RPMI7951 (cell line): ENCODE measurements at regions not wholly inside any gene's neighbourhood (a gene's known extent, or its start where the extent isn't known, plus 50 kb on each side); places are given as distances from the start of the nearest gene placed in this dataset.

Source experiments
- DNase-seq: peaks from one replicate; pipeline ENCODE4 v3.0.0-alpha.2; 2012; ENCODE audit warnings: low read depth

GRCh38 chr1:10897321-10897980, 101.0 kb upstream of the CASZ1 start:
- no peak for DNase-seq

- peak; percentile 92 for DNase-seq
Measured at GRCh38 chr1:10897981-10898728, 101.7 kb upstream of the CASZ1 start.

GRCh38 chr1:10898921-10899320, 102.5 kb upstream of the CASZ1 start:
- DNase-seq, result no peak

DNA sequence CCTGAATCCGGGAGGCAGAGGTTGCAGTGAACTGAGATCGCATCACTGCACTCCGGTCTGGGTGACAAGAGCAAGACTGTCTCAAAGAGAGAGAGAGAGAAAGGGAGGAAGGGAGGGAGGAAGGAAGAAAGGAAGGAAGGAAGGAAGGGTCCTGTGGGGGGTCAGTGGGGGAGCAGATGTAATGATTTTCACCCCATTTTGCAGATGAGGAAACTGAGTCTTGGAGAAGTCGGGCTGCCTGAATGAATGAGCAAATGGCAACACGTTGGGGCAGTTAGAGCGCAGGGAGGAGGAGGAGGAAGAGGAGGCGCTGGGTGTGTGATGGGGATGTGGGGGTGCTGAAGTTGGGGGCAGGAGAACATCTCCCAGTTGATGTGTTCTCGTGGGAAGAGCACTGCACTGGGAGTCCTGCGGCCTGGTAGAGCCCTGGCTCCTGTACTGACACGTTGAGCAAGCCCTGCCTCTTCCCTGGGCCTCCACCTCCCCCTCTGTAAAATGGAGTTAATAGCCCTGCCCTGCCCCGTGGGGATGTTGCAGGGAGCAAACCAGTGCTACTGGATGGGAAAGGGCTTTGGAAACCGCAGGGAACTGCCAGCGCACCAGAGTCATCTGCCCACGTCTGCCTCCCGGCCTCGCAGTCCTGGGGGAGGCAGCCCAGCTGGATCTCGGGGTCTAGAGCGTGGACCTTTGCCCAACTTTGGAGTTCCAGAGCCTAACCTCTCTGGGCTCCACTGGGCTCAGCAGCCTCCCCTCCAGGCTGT, 103.2 kb upstream of the CASZ1 start:
- peak; percentile 75 for DNase-seq

- no peak for DNase-seq
Measured at GRCh38 chr1:10900251-10900651, 103.8 kb upstream of the CASZ1 start.

GRCh38 chr1:10900691-10901090, 104.2 kb upstream of the CASZ1 start:
- DNase-seq, result peak; percentile 47

DNA sequence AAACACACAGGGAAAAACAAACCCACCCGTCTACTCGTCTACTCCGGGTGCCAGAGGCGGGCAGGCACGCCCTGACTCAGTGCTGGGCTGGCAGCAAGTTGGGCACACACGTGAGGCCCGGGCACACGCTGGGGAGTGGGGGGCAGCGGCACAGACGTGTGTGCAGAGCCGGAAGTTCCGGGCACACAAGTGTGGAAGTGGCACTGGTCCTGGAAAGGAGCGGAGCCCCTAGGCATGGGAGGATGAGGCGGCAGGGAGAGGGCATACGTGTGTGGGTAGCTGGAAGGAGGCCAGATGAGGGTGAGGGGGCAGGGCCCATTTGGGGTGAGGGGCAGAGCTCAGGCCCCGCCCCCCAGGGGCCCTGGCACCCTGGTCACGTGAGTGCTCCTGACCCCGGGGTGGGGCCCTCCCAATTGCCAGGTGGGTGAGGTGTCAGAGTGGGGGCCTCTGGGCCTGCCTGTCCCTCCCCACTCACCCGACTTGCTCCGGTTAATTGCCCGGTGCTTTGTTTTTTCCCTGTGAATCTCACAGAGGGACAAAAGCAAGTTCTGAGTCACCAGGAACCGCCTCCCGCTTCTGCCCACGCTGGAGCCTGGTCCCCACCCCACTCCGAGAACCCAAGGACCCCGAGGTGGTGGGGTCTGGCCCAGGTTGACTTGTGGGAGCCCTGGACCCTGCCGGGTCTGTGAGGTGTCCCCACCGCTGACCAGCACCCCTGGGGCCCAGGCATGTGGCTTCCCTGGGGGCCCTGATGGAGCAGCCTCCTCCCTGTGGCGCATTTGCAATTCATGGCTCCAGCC, 104.8 kb upstream of the CASZ1 start:
- peak; percentile 40 for DNase-seq

DNA sequence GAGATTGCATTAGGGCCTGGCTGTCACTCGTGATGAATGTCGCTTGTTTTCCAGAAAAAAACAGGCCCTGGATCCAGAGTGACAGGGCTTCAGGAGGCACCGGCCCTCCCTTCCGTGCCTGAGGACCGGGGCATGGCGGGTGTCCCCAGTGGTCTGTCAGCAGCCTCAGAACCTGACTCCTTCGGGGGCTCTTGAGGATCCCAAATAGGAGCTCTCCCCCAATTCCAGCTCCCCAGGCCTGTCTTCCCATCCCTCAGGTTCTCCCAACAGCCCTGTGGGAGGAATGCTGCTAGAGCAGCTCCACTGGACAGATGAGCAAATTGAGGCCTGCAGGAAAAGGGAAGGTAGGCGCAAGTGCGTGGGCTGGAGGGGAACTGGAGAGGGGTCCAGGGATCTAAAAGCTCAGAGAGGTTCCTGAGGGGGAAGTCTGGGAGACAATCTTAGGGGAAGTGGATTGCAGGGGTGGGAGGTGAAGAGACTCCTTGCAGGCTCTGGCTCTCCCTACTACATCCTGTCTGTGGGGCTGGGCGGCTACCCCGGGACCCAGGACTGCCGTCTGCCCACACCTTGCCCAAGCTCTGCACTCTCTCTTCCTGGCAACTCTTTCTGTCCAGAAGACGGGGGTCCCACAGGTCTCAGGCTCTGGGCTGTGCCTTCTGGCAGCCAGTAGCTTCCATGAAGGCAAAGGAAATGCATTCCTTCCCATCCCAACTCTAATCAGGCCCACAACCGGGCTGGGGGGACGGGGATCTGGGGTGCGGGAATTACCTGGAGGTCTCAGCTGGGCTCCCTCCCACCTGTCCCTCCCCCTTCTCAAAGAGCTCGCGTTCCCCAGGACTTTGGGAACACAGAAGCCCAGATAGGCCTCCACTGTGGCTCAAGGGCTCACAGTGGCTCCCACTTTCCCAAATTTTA, 105.7 kb upstream of the CASZ1 start:
- no peak for DNase-seq

- DNase-seq, result no peak
Measured at GRCh38 chr1:10903421-10903820, 107.0 kb upstream of the CASZ1 start.

DNA sequence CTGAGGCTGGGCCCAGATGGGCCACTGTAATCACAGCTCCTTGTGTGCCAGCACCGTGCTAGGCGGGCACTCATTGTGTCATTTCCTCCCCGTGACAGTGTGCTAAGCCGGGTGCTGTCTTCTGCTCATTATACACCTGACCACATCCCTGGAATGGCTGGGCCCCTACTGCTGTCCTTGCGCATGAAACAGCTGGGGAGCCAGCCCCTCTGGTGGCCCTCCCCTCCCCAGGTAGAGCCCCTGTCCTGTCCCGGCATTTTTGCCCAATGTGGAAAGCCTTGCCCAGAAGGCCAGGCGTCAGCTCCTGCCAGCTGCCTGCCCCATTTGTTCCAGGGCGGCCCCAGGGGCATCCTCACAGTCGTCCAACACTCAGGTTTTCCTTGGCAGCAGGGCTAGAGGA, 107.4 kb upstream of the CASZ1 start:
- DNase-seq, result no peak

DNA sequence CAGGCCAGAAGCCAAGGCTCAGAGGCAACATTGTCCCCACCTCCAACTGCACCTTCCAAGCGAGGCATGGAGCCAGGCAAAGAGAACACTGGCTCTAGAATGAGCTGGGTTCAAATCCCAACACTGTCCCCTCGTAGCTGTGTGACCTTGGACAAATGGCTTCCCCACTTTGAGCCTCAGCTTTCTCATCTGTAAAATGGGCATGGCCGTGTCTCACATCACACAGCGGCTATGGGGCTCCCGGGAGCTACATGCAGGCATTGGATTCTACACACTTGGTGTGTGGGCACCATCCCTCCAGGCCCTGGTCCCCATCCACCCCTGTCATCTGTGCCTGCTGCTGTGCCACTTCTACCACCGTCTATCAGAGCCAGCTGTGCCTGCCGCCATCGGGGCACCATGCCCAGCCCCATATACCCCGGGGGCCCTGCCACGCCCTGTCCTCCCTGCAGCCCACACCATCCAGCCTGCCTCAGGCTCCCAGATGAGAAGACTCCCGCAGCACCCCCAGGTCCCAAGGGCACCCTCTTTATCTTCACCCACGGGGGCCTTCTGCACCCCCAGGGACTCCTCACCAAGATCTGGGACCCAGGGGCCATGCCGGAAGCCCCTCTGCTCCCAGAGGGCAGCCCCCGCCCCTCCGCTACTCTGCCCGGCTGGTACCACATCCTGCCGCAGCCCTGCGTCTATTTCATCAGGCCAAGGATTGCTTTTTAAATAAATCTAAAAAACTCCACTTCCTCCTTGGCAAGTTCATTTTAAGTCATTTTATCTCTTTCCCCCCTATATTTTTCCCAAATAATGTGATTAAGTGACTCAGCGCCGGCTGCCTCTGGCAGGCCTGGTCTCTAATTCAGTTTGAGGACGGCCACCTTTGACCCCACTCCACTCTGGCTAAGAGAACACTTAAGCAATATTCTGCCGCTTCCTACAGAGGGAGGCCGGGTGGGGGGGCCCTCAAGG, 107.8 kb upstream of the TARDBP start:
- no peak for DNase-seq

DNA sequence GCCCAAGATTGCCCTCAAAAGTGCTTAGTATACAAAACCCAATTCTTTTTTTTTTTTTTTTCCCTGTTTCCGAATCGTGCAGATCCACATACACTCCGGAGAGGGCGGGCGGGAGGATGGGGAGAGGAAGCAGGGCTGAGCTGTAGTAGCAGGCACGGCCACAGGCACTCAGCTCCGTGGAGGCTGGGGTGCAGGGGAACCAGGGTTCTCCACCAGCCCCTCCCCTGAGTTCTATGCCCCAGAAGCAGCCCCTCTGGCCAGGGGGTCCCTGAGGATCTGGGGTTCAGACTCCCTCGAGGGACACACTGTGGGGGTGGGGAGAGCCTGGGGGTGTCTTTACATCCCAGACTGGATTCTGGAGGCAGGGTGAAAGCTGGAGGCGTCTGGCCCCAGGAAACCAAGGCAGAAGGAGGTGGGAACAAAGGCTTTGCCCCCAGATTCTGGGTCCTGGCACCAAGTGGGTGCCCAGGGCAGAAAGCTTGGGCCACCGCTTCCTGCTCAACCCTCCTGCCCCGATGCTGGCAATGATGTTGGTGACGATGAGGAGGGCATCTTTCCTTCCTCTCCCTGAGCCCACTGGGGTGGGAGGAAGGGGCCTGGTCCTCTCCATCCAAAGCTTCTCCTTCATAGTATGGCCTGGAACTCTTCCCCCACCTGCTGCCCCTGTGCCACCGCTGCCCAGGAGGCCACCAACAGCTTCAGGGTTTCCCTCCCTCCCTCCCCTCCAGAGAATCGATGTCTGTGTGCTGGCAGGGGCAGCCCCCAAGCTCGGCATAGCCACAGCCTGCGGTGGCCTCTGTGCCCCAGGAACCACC, 106.4 kb upstream of the TARDBP start:
- DNase-seq, result no peak

DNA sequence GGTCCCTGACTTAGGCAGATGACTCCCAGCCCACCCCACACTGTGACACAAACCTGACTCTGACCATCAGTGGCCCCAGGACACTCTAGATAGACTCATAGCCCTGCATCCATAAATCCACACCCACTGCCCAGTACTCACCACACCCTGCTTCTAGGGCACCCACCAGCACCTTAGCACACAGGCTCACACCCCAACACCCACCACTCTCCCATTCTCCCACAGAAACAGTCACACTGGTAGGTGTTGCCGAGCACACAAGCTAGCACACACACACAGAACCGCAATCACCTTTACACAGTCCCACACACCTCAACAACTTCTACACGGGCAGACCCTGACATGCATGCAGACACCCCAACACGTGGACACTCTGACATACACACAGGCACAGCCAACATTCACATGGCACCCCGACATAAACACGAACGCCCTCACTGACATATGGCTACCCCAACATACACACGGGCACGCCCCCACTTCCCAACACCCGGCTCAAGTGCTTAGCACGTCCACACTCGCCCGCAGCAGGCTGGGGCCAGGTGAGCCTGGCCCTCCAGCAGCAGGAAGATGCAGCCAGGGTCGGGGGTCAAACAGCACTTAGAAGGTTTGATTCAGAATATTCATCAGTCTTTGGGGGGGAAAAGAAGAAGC, 105.5 kb upstream of the TARDBP start:
- no peak for DNase-seq

- DNase-seq, result no peak
Measured at GRCh38 chr1:10908266-10908665, 104.2 kb upstream of the TARDBP start.

DNA sequence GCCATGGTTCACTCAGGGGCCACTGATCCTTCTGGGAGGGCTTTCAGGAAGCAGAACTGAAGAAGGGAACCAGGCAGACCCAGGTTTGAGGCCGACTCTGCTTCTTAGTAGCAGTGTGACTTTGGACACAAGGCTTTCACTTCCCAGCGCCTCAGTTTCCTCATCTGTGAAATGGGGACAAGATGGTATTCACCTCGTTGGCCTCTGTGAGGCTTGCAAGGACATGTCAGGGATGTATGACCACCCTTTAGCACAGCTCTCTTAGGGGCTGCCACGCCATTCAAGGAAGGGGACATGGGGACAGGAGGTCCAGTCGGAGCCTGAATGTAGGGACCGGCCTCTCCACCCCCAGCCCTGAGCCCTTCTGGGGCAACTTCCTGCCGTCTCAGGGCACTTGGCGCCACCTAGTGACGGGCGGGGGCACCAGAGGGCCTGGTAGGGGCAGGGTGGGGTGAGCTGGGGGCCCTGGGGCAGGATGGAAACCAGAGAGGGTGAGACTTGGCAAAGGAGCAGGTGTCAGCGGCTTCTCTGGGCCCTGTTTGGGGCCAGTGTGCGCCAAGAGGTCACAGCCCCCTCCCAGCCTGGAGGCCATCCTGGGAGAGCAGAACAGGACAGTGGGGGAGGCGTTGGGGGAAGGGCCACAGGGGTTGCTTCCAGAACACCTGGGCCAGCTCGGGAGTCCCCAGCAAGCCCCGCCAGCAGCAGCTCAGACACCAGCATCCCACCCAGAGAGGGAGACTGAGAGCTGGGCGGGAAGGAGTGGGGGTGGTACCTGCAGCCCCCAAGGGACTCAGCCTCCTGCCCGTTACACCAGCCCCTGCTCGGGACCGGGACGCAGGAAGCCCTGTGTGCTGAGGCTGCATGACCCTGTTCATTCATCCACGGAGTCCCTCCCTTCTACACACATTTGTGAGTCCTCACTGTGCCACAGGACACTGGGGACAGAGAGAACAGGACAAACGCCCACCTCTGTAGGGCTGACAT, 102.5 kb upstream of the TARDBP start:
- DNase-seq, result peak; percentile 24

- no peak for DNase-seq
Measured at GRCh38 chr1:10910681-10911489, 101.6 kb upstream of the TARDBP start.
